ENCODE measurements at regions not wholly inside any gene's neighbourhood (a gene's known extent, or its start where the extent isn't known, plus 50 kb on each side); places are given as distances from the start of the nearest gene placed in this dataset.

DNA sequence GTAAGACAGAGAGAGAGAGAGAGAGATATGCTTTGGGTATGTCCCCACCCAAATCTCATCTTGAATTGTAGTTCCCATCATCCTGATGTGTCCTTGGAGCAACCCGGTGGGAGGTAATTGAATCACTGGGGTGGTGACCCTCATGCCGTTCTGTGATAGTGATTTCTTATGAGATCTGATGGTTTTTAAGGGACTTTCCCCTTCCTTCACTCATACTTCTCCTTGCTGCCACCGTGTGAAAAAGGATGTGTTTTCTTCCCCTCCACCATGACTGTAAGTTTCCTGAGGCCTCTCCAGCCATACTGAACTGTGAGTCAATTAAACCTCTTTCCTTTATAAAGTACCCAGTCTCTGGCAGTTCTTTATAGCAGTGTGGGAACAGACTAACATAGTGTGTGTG, 60.3 kb downstream of the EOMES start:
- H3K4me3 Mint-ChIP-seq: no peak overlapping the region

GRCh38 chr3:27659279-27660021, 62.7 kb downstream of the EOMES start:
- H3K9me3 Mint-ChIP-seq: no peaks in the 10 kb centered on the region
- peak; percentile 95 for TF ChIP-seq CTCF (IDR thresholded peaks at IDR 0.05)
- H3K4me3 Mint-ChIP-seq: no peak overlapping the region
- DNase-seq: peak; percentile 53
- no peak overlapping the region for H3K27ac Mint-ChIP-seq
- peaks cover 46% of the 10 kb centered on the region for H3K4me1 Mint-ChIP-seq (ENCODE audit: low read depth)
- H3K36me3 Mint-ChIP-seq (ENCODE audit: low read depth): no peaks in the 10 kb centered on the region
- H3K27me3 Mint-ChIP-seq (ENCODE audit: insufficient read depth): no peaks in the 10 kb centered on the region

More for the DNA sequence above, 60.3 kb downstream of the EOMES start:
- Mint-ChIP-seq H3K27ac (no peak overlapping the region; the same call in 1 of the 2 replicates), H3K4me1 (ENCODE audit: low read depth) (peaks cover 53% of the 10 kb centered on the region), H3K36me3 (ENCODE audit: low read depth) (no peaks in the 10 kb centered on the region), H3K9me3 (no peaks in the 10 kb centered on the region), H3K27me3 (ENCODE audit: insufficient read depth) (no peaks in the 10 kb centered on the region)
- no peak for DNase-seq
- no peak for TF ChIP-seq CTCF (IDR thresholded peaks at IDR 0.05)

- Mint-ChIP-seq H3K4me1 (ENCODE audit: low read depth) (peaks cover 46% of the 10 kb centered on the region), H3K9me3 (no peaks in the 10 kb centered on the region), H3K4me3 (no peak overlapping the region)
Observed at GRCh38 chr3:27658741-27659140, 63.4 kb downstream of the EOMES start.

GRCh38 chr3:27657871-27658270, 64.3 kb downstream of the EOMES start:
- DNase-seq: peak; percentile 19
- peak overlapping the region; percentile 69 for H3K27ac Mint-ChIP-seq
- no peaks in the 10 kb centered on the region for H3K36me3 Mint-ChIP-seq (ENCODE audit: low read depth)
- no peak for TF ChIP-seq CTCF (IDR thresholded peaks at IDR 0.05)
- H3K27me3 Mint-ChIP-seq (ENCODE audit: insufficient read depth): no peaks in the 10 kb centered on the region
- peaks cover 43% of the 10 kb centered on the region for H3K4me1 Mint-ChIP-seq (ENCODE audit: low read depth)
- H3K4me3 Mint-ChIP-seq: no peak overlapping the region; the same call in 1 of the 2 replicates
- no peaks in the 10 kb centered on the region for H3K9me3 Mint-ChIP-seq

More at GRCh38 chr3:27658741-27659140, 63.4 kb downstream of the EOMES start:
- peak; percentile 29 for DNase-seq
- H3K36me3 Mint-ChIP-seq (ENCODE audit: low read depth): no peaks in the 10 kb centered on the region
- H3K27me3 Mint-ChIP-seq (ENCODE audit: insufficient read depth): no peaks in the 10 kb centered on the region
- peak overlapping the region; percentile 65 for H3K27ac Mint-ChIP-seq
- no peak for TF ChIP-seq CTCF (IDR thresholded peaks at IDR 0.05)

DNA sequence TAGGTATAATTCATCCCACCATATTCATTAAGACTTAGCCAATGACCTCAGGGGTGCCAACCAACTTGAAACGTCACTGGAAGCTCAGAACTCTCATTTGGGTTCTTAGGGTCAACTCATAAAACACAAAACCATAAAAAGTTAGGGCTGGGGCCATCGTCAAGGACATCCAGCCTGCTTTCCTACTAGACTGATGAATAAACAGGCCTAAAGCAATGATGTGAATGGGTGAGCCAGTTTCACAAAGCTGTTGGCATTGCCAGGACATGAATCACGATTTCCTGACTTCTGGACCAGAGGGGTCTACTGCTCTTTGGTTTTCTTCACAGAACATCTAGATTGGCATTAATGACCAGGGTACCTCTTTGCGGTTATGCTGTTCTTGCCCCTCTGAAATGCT, 64.7 kb downstream of the EOMES start:
- Mint-ChIP-seq H3K27ac (peak overlapping the region; percentile 69), H3K27me3 (ENCODE audit: insufficient read depth) (no peaks in the 10 kb centered on the region), H3K4me1 (ENCODE audit: low read depth) (peaks cover 38% of the 10 kb centered on the region), H3K4me3 (no peak overlapping the region), H3K9me3 (no peaks in the 10 kb centered on the region), H3K36me3 (ENCODE audit: low read depth) (no peaks in the 10 kb centered on the region)
- DNase-seq: peak; percentile 48
- TF ChIP-seq CTCF (IDR thresholded peaks at IDR 0.05): no peak

Measured in HFFc6 (cell line).